ENCODE measurements at regions not wholly inside any gene's neighbourhood (a gene's known extent, or its start where the extent isn't known, plus 50 kb on each side); places are given as distances from the start of the nearest gene placed in this dataset.

DNA sequence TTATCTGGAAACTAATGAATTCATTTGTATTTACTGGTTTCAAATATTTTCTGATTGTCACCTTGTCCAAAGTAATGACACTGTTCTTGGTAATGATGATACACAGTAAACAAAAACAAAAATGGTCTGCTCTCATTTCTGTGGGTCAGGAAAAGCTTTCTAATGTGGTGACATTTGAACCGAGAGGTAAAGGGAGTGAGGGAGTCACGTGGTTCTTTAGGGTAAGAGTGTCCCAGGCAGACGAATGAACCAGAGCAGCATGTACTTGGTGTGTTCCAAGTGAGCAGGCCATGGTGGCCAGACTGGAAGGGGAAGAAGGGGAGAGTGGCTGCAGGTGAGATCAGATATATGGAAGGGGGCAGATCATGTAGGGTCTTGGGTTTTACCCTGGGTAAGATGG, 247.0 kb upstream of the SLC30A5 start:
- TF ChIP-seq CTCF (IDR thresholded peaks at IDR 0.05; ENCODE audit: low read depth, low read length, poor library complexity, severe bottlenecking), result no peak
- TF ChIP-seq EZH2phosphoT487 (IDR thresholded peaks at IDR 0.05; ENCODE audit: borderline replicate concordance, low read length), result no peak

Measured in DOHH2 (cell line).